Endothelial cell of umbilical vein (primary cell): ENCODE measurements at regions not wholly inside any gene's neighbourhood (a gene's known extent, or its start where the extent isn't known, plus 50 kb on each side); places are given as distances from the start of the nearest gene placed in this dataset.

Experiments
- BruUV-seq: library from RNA; stranded (reverse); fragments of 400-500 nt; replicated peaks from 2 replicates; lab custom pipeline; 2021; lab: Mats Ljungman, UMichigan
- CTCF ChIA-PET: fragments of 300-600, 350-600 bp; sonication (Branson Sonifier 250); formaldehyde crosslinking; loops from one replicate; lab custom pipeline; 2021; ENCODE audit warnings: antibody characterized with exemption, inconsistent platforms; lab: Charles Lee
- POLR2A ChIA-PET: fragments of 300-600, 350-600 bp; sonication (Branson Sonifier 250); formaldehyde crosslinking; loops from one replicate; lab custom pipeline; 2021; ENCODE audit warnings: antibody characterized with exemption, inconsistent platforms; lab: Charles Lee
- DNase-seq: peaks from one replicate; pipeline ENCODE4 v3.0.0-alpha.2; 2011; ENCODE audit warnings: low read depth, low spot score
- FAIRE-seq: peaks from 2 replicates; lab custom pipeline; 2011; peaks lifted over from hg19 to GRCh38; lab: Jason Lieb, UNC
- H2AFZ ChIP-seq: 2 replicates; pipeline ENCODE4 v1.6.0; 2012; ENCODE audit warnings: low read depth, low read length, control low read depth, inconsistent platforms
- H3K27ac ChIP-seq: 2 replicates; pipeline ENCODE4 v1.5.1; 2011; ENCODE audit warnings: low read depth, mild to moderate bottlenecking, control low read depth, low read length, moderate library complexity; ENCODE audit not compliant: insufficient read depth
- H3K27me3 ChIP-seq, 2 experiments: 2 replicates each; pipeline versions ENCODE4 v1.6.0 to v1.6.1; 2011; ENCODE audit warnings: low read length in 2 of 2, mixed read lengths in 1 of 2; ENCODE audit not compliant: control insufficient read depth in 2 of 2, insufficient read depth in 2 of 2
- H3K36me3 ChIP-seq, 2 experiments: 2 replicates in 1 of 2; 3 replicates in 1 of 2; pipeline ENCODE4 v1.5.1; 2011; ENCODE audit warnings: low read length in 2 of 2, mild to moderate bottlenecking in 1 of 2, moderate library complexity in 1 of 2; ENCODE audit not compliant: control insufficient read depth in 2 of 2, insufficient read depth in 2 of 2; ENCODE audit errors: extremely low read depth in 1 of 2
- H3K4me1 ChIP-seq: 3 replicates; pipeline ENCODE4 v1.5.1; 2011; ENCODE audit warnings: mild to moderate bottlenecking, low read length; ENCODE audit not compliant: control insufficient read depth, insufficient read depth; ENCODE audit errors: extremely low read depth
- H3K4me2 ChIP-seq: 2 replicates; pipeline ENCODE4 v1.6.1; 2011; ENCODE audit warnings: low read length, control low read depth, mixed read lengths; ENCODE audit not compliant: insufficient read depth
- H3K4me3 ChIP-seq, 3 experiments: fragments of 200-600 bp in 1 of 3; sonication (generic), shearing (Covaris generic) in 1 of 3; replicated peaks in 1 of 3; 2 replicates each; pipeline ENCODE4 v1.5.1; 2011 to 2016; ENCODE audit warnings: control low read depth in 3 of 3, low read length in 3 of 3, mild to moderate bottlenecking in 2 of 3, inconsistent platforms in 1 of 3, low read depth in 1 of 3, moderate library complexity in 1 of 3; ENCODE audit not compliant: insufficient read depth in 1 of 3
- H3K79me2 ChIP-seq: 2 replicates; pipeline ENCODE4 v1.6.0; 2012; ENCODE audit warnings: low read length, inconsistent platforms; ENCODE audit not compliant: control insufficient read depth, insufficient read depth
- H3K9ac ChIP-seq: replicated peaks from 2 replicates; pipeline ENCODE3; 2011; ENCODE audit warnings: low read length, control low read depth; ENCODE audit not compliant: insufficient read depth; ENCODE audit errors: extremely low read depth
- H3K9me1 ChIP-seq: replicated peaks from 3 replicates; pipeline ENCODE4 v1.6.0; 2011; ENCODE audit warnings: mild to moderate bottlenecking, low read length; ENCODE audit not compliant: control insufficient read depth, insufficient read depth; ENCODE audit errors: extremely low read depth
- H3K9me3 ChIP-seq: replicated peaks from 2 replicates; pipeline ENCODE4 v1.5.1; 2012; ENCODE audit warnings: low read length, inconsistent platforms; ENCODE audit not compliant: control insufficient read depth, insufficient read depth
- H4K20me1 ChIP-seq: replicated peaks from 2 replicates; pipeline ENCODE3; 2011; ENCODE audit warnings: mild to moderate bottlenecking, low read length; ENCODE audit not compliant: control insufficient read depth, insufficient read depth; ENCODE audit errors: extremely low read depth
- EZH2 ChIP-seq: IDR thresholded peaks from 2 replicates; pipeline ENCODE4 v1.6.1; 2012; ENCODE audit warnings: borderline replicate concordance, low read depth, mild to moderate bottlenecking, moderate library complexity, low read length, inconsistent platforms; ENCODE audit not compliant: severe bottlenecking
- FOS ChIP-seq: IDR thresholded peaks from 2 replicates; pipeline ENCODE4 v1.6.1; 2011; ENCODE audit warnings: mild to moderate bottlenecking, low read length, moderate library complexity, borderline replicate concordance; ENCODE audit not compliant: insufficient read depth
- GATA2 ChIP-seq: IDR thresholded peaks from 2 replicates; pipeline ENCODE4 v1.7.0; 2011; ENCODE audit warnings: low read depth, mild to moderate bottlenecking, moderate library complexity, mixed read lengths, low read length; ENCODE audit not compliant: insufficient read length, insufficient read depth
- JUN ChIP-seq: IDR thresholded peaks from 2 replicates; pipeline ENCODE4 v1.6.1; 2011; ENCODE audit warnings: borderline replicate concordance, low read depth; ENCODE audit not compliant: insufficient read length, insufficient read depth
- MYC ChIP-seq: IDR thresholded peaks from one replicate; pipeline ENCODE4 v1.6.1; 2011; ENCODE audit warnings: mild to moderate bottlenecking, low read depth, low read length
- POLR2A ChIP-seq: IDR thresholded peaks from 2 replicates; pipeline ENCODE4 v1.6.1; 2012; ENCODE audit warnings: low read depth, mild to moderate bottlenecking, control low read depth, low read length
- POLR2AphosphoS5 ChIP-seq: IDR thresholded peaks from 2 replicates; pipeline ENCODE4 v1.6.1; 2012; ENCODE audit warnings: low read depth, mild to moderate bottlenecking, control low read depth, low read length, moderate library complexity; ENCODE audit not compliant: insufficient read depth
- dilution Hi-C: fragments of 300-500 bp; cut with MboI; formaldehyde crosslinking; loops from one replicate; pipeline ENCODE4 v1.15.0; 2019; ENCODE audit warnings: low sequenced_read_pairs; ENCODE audit not compliant: extremely low pct_ligation_motif_present
- intact Hi-C: fragments of 100-400 bp; cut with micrococcal nuclease; formaldehyde crosslinking; loops from one replicate; pipeline ENCODE4 v1.10.0; 2022
- TF ChIP-seq, protein P1 (sequence below), 2 donors: IDR thresholded peaks; 1 replicate in 1 of 2; 2 replicates in 1 of 2; pipeline ENCODE4 v1.5.1; 2011; ENCODE audit warnings: low read length in 2 of 2, mild to moderate bottlenecking in 2 of 2, moderate library complexity in 2 of 2, control low read depth in 1 of 2, inconsistent platforms in 1 of 2, low read depth in 1 of 2; ENCODE audit not compliant: insufficient read depth in 1 of 2; ENCODE audit errors: extremely low read depth in 1 of 2
- TF ChIP-seq, protein P2 (sequence below): IDR thresholded peaks from 2 replicates; pipeline ENCODE4 v1.6.1; 2011; ENCODE audit not compliant: insufficient read depth, insufficient read length

DNA sequence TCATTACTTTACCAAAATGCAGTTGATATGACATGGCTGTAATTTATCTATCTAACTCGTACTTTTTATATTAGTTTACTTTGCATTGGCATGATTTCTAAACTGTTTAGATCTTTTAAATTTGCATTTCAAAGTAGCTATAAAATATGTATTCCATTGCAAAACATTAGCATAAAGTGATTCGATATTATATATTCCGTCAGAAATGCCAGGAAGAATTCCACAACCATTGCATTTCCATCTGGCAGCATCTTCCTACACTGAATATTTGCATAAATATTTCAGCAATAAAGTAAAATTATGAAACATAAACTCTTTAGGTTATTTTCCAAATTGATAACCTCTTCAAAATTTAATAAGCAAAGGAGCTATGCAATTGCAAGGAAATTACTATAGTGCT is 546.6 kb downstream of the MFSD1 start:
- Histone ChIP-seq H3K27ac (no peak overlapping the region), H3K4me2 (no peak overlapping the region), H3K79me2 (no peaks in the 10 kb centered on the region), H3K9me3 (no peaks in the 10 kb centered on the region), H3K4me1 (no peaks in the 10 kb centered on the region), H3K9me1 (no peaks in the 10 kb centered on the region), H3K9ac (no peak overlapping the region), H4K20me1 (no peaks in the 10 kb centered on the region), H3K27me3 (no peaks in the 10 kb centered on the region), H3K36me3 (no peaks in the 10 kb centered on the region), H3K4me3 (no peak overlapping the region), H2AFZ (no peak overlapping the region)
- DNase-seq (no peak), FAIRE-seq (no peak)
- ChIA-PET CTCF (no interaction called here), POLR2A (no interaction called here)
- TF ChIP-seq MYC: no peak
- no peak for TF ChIP-seq JUN
- TF ChIP-seq EZH2: no peak
- TF ChIP-seq FOS: no peak
- TF ChIP-seq, protein P1, sequence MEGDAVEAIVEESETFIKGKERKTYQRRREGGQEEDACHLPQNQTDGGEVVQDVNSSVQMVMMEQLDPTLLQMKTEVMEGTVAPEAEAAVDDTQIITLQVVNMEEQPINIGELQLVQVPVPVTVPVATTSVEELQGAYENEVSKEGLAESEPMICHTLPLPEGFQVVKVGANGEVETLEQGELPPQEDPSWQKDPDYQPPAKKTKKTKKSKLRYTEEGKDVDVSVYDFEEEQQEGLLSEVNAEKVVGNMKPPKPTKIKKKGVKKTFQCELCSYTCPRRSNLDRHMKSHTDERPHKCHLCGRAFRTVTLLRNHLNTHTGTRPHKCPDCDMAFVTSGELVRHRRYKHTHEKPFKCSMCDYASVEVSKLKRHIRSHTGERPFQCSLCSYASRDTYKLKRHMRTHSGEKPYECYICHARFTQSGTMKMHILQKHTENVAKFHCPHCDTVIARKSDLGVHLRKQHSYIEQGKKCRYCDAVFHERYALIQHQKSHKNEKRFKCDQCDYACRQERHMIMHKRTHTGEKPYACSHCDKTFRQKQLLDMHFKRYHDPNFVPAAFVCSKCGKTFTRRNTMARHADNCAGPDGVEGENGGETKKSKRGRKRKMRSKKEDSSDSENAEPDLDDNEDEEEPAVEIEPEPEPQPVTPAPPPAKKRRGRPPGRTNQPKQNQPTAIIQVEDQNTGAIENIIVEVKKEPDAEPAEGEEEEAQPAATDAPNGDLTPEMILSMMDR (IDR thresholded peaks at IDR 0.05; ENCODE audit: extremely low read depth in 1 of 2, insufficient read depth in 1 of 2, low read depth in 1 of 2, low read length in 2 of 2): no peak
- TF ChIP-seq GATA2: no peak
- TF ChIP-seq, protein P2, sequence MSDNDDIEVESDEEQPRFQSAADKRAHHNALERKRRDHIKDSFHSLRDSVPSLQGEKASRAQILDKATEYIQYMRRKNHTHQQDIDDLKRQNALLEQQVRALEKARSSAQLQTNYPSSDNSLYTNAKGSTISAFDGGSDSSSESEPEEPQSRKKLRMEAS: no peak
- no peak for TF ChIP-seq POLR2A
- no peak for TF ChIP-seq POLR2AphosphoS5
- dilution Hi-C loops (no loop called here), intact Hi-C loops (no loop called here)
- no TSS peak for BruUV-seq
